Fibroblast of skin of right biceps (primary cell): ENCODE measurements at regions not wholly inside any gene's neighbourhood (a gene's known extent, or its start where the extent isn't known, plus 50 kb on each side); places are given as distances from the start of the nearest gene placed in this dataset.
"Not testable (repeated sequence)": the region's sequence is repeated elsewhere in the genome, so short reads cannot be mapped to it uniquely, and the experiment has no call there.

Source experiments
- DNase-seq: peaks from one replicate; pipeline ENCODE4 v3.0.0-alpha.2; 2013

- DNase-seq = no peak
These were observed 1547.9 kb upstream of the SPRY2 start for GRCh38 chr13:81888855-81889254.

GRCh38 chr13:81874681-81875661 is 1534.0 kb upstream of the SPRY2 start:
- no peak for DNase-seq

GRCh38 chr13:81874253-81874652 is 1533.3 kb upstream of the SPRY2 start:
- no peak for DNase-seq

GRCh38 chr13:81872581-81872980 is 1531.7 kb upstream of the SPRY2 start:
- DNase-seq = no peak

GRCh38 chr13:81871751-81872325 is 1530.9 kb upstream of the SPRY2 start:
- DNase-seq = not testable (repeated sequence)

GRCh38 chr13:81848291-81848690 is 1507.4 kb upstream of the SPRY2 start:
- no peak for DNase-seq

GRCh38 chr13:81846771-81847170 is 1505.8 kb upstream of the SPRY2 start:
- DNase-seq = no peak

- DNase-seq = no peak
These were observed 1480.3 kb upstream of the SPRY2 start for GRCh38 chr13:81821259-81821658.

- no peak for DNase-seq
These were observed 1459.5 kb upstream of the SPRY2 start for GRCh38 chr13:81800433-81800832.

GRCh38 chr13:81795710-81796109 is 1454.8 kb upstream of the SPRY2 start:
- no peak for DNase-seq

- DNase-seq = no peak
These were observed 1450.7 kb upstream of the SPRY2 start for GRCh38 chr13:81791641-81792040.

GRCh38 chr13:81781471-81781870 is 1440.5 kb upstream of the SPRY2 start:
- no peak for DNase-seq

- no peak for DNase-seq
These were observed 1439.0 kb upstream of the SPRY2 start for GRCh38 chr13:81779876-81780275.

GRCh38 chr13:81778350-81778749 is 1437.4 kb upstream of the SPRY2 start:
- DNase-seq = no peak

GRCh38 chr13:81773263-81773662 is 1432.3 kb upstream of the SPRY2 start:
- DNase-seq = no peak

- DNase-seq = no peak
These were observed 1431.0 kb upstream of the SPRY2 start for GRCh38 chr13:81771951-81772350.

GRCh38 chr13:81770868-81771505 is 1430.1 kb upstream of the SPRY2 start:
- DNase-seq = no peak

GRCh38 chr13:81762449-81762848 is 1421.5 kb upstream of the SPRY2 start:
- DNase-seq = no peak

GRCh38 chr13:81760316-81760715 is 1419.4 kb upstream of the SPRY2 start:
- no peak for DNase-seq

- no peak for DNase-seq
These were observed 1416.5 kb upstream of the SPRY2 start for GRCh38 chr13:81757348-81757970.

GRCh38 chr13:81745391-81745790 is 1404.5 kb upstream of the SPRY2 start:
- no peak for DNase-seq

GRCh38 chr13:81738364-81738763 is 1397.4 kb upstream of the SPRY2 start:
- DNase-seq = no peak

- no peak for DNase-seq
These were observed 1385.3 kb upstream of the SPRY2 start for GRCh38 chr13:81726037-81726726.
